HG03039 (cell line): ENCODE measurements at regions not wholly inside any gene's neighbourhood (a gene's known extent, or its start where the extent isn't known, plus 50 kb on each side); places are given as distances from the start of the nearest gene placed in this dataset.

Source experiments
- ATAC-seq: cut with Tn5 transposase; IDR thresholded peaks from one replicate; pipeline ENCODE4 v1.9.1; 2021; ENCODE audit warnings: mild to moderate bottlenecking, moderate library complexity; ENCODE audit not compliant: unreplicated experiment

GRCh38 chr13:85316506-85317025 lies 482.7 kb downstream of the SLITRK6 start:
- ATAC-seq, result no peak

GRCh38 chr13:85314686-85315085 lies 484.5 kb downstream of the SLITRK6 start:
- ATAC-seq, result no peak

GRCh38 chr13:85313761-85314503 lies 485.3 kb downstream of the SLITRK6 start:
- ATAC-seq, result no peak

GRCh38 chr13:85312071-85312470 lies 487.1 kb downstream of the SLITRK6 start:
- ATAC-seq, result no peak

GRCh38 chr13:85303630-85304029 lies 495.6 kb downstream of the SLITRK6 start:
- ATAC-seq, result no peak

GRCh38 chr13:85298387-85298924 lies 500.8 kb downstream of the SLITRK6 start:
- no peak for ATAC-seq

GRCh38 chr13:85288698-85289097 lies 510.5 kb downstream of the SLITRK6 start:
- no peak for ATAC-seq

GRCh38 chr13:85287528-85287927 lies 511.7 kb downstream of the SLITRK6 start:
- no peak for ATAC-seq

- ATAC-seq, result no peak
Observed at GRCh38 chr13:85286081-85286480, 513.1 kb downstream of the SLITRK6 start.

GRCh38 chr13:85284349-85284748 lies 514.9 kb downstream of the SLITRK6 start:
- no peak for ATAC-seq

- ATAC-seq, result no peak
Observed at GRCh38 chr13:85283408-85283807, 515.8 kb downstream of the SLITRK6 start.

- ATAC-seq, result no peak
Observed at GRCh38 chr13:85282876-85283275, 516.3 kb downstream of the SLITRK6 start.

- no peak for ATAC-seq
Observed at GRCh38 chr13:85278851-85279250, 520.4 kb downstream of the SLITRK6 start.

- ATAC-seq, result no peak
Observed at GRCh38 chr13:85277748-85278147, 521.5 kb downstream of the SLITRK6 start.

- no peak for ATAC-seq
Observed at GRCh38 chr13:85266771-85267170, 532.4 kb downstream of the SLITRK6 start.

- no peak for ATAC-seq
Observed at GRCh38 chr13:85266331-85266730, 532.9 kb downstream of the SLITRK6 start.

GRCh38 chr13:85265296-85265695 lies 533.9 kb downstream of the SLITRK6 start:
- ATAC-seq, result no peak

- no peak for ATAC-seq
Observed at GRCh38 chr13:85262499-85262898, 536.7 kb downstream of the SLITRK6 start.

GRCh38 chr13:85261757-85262346 lies 537.4 kb downstream of the SLITRK6 start:
- ATAC-seq, result no peak

GRCh38 chr13:85260896-85261295 lies 538.3 kb downstream of the SLITRK6 start:
- ATAC-seq, result no peak

- ATAC-seq, result no peak
Observed at GRCh38 chr13:85255978-85256377, 543.2 kb downstream of the SLITRK6 start.

GRCh38 chr13:85254641-85255040 lies 544.6 kb downstream of the SLITRK6 start:
- no peak for ATAC-seq
